H1 (cell line): ENCODE measurements at regions not wholly inside any gene's neighbourhood (a gene's known extent, or its start where the extent isn't known, plus 50 kb on each side); places are given as distances from the start of the nearest gene placed in this dataset.

Experiments used
- BCL11A ChIP-seq, 2 experiments: IDR thresholded peaks; one replicate each; pipeline ENCODE4 v1.6.1; 2011; ENCODE audit warnings: low read depth in 2 of 2, low read length in 2 of 2, mild to moderate bottlenecking in 2 of 2
- RXRA ChIP-seq: IDR thresholded peaks from 2 replicates; pipeline ENCODE4 v1.6.1; 2011; ENCODE audit warnings: low read depth, mild to moderate bottlenecking, low read length, moderate library complexity; ENCODE audit not compliant: insufficient read depth
- YY1 ChIP-seq: IDR thresholded peaks from 2 replicates; pipeline ENCODE4 v1.6.1; 2011; ENCODE audit warnings: low read depth, mild to moderate bottlenecking, low read length

DNA sequence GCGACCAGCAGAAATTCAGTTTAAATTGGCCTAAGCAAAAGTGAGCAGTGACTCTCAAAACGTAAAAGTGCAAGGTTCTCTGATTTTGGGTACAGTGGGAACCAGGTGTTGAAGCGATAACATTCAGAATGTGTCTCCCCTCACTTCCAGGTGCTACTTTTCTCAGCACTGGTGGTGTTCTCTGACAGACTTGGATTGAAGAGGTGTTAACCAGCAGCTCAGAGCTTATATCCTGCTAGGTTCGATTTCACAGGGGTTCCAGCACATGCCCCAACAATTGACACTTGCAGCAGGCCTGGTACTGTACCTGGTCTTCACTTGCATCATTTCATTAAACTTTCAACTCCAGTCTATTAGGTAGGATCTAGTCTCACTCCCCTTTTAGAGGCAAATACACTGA, 680.2 kb downstream of the VRK1 start (continued):
- TF ChIP-seq BCL11A (IDR thresholded peaks at IDR 0.05; ENCODE audit: low read depth in 2 of 2, low read length in 2 of 2) (no peak), RXRA (no peak), YY1 (no peak)
